Heart left ventricle (tissue), 16 donors: ENCODE measurements at regions not wholly inside any gene's neighbourhood (a gene's known extent, or its start where the extent isn't known, plus 50 kb on each side); places are given as distances from the start of the nearest gene placed in this dataset.

Experiments
- ATAC-seq, 4 donors: fragments of 200-7000 bp; cut with Tn5 transposase; one replicate each; pipeline ENCODE4 v1.9.1; 2020 to 2022; ENCODE audit warnings: moderate library complexity in 4 of 4, mild to moderate bottlenecking in 3 of 4, moderate number of reproducible peaks in 1 of 4
- DNase-seq, 5 donors: peaks; one replicate each; pipeline ENCODE4 v3.0.0-alpha.2; 2020
- H3K27ac ChIP-seq, 12 donors: fragments of 200-600 bp; sonication (generic) in 4 of 12; one replicate each; pipeline versions ENCODE4 v1.5.0 to v1.8.0; 2016 to 2022; ENCODE audit warnings: mild to moderate bottlenecking in 2 of 12
- H3K27me3 ChIP-seq, 9 donors: fragments of 200-600 bp; sonication (generic) in 2 of 9; one replicate each; pipeline versions ENCODE4 v1.5.1 to v1.8.0; 2016 to 2022; ENCODE audit warnings: mild to moderate bottlenecking in 3 of 9
- H3K36me3 ChIP-seq, 9 donors: fragments of 200-600 bp; sonication (generic) in 2 of 9; one replicate each; pipeline versions ENCODE4 v1.5.0 to v1.8.0; 2018 to 2022; ENCODE audit warnings: mild to moderate bottlenecking in 2 of 9
- H3K4me1 ChIP-seq, 12 donors: fragments of 200-600 bp; sonication (generic) in 4 of 12; one replicate each; pipeline versions ENCODE4 v1.5.0 to v1.8.0; 2016 to 2022; ENCODE audit warnings: mild to moderate bottlenecking in 3 of 12
- H3K4me3 ChIP-seq, 12 donors: fragments of 200-600 bp; sonication (generic) in 4 of 12; one replicate each; pipeline versions ENCODE4 v1.5.0 to v1.8.0; 2017 to 2022; ENCODE audit warnings: mild to moderate bottlenecking in 9 of 12, moderate library complexity in 4 of 12
- H3K9me3 ChIP-seq, 12 donors: fragments of 200-600 bp; sonication (generic) in 4 of 12; one replicate each; pipeline versions ENCODE4 v1.5.0 to v1.8.0; 2016 to 2022; ENCODE audit warnings: mild to moderate bottlenecking in 1 of 12
- POLR2A ChIP-seq, 2 donors: fragments of 450-650 bp; IDR thresholded peaks; one replicate each; pipeline ENCODE4 v1.6.1; 2017; ENCODE audit warnings: antibody characterized with exemption in 2 of 2, mild to moderate bottlenecking in 2 of 2, moderate library complexity in 2 of 2
- WGBS, 4 donors: extraction: QIAGEN DNeasy Blood & Tissue Kit in 2 of 4; methylation state at CpG; one replicate each; pipeline versions ENCODE4 v1.1.5 to v1.1.7; 2013 to 2018; 5-methylcytosine and 5-hydroxymethylcytosine counted together
- intact Hi-C, 10 donors: fragments of 100-400 bp; cut with DNase I; formaldehyde crosslinking; loops; one replicate each; pipeline versions ENCODE4 v1.11.1 to v1.14.2; 2022
- TF ChIP-seq, protein P1 (sequence below), 12 donors: fragments of 200-600 bp; sonication (generic) in 4 of 12; IDR thresholded peaks; one replicate each; pipeline versions ENCODE4 v1.5.0 to v1.8.0; 2018 to 2022; ENCODE audit warnings: antibody characterized with exemption in 12 of 12, mild to moderate bottlenecking in 5 of 12
- donor health status: ischemic (EF 13 %, LVEDD 7.1; RV severe dilation, severe dysfunction).
- donor health status: healthy with polysubstance abuse.
- donor health status: DM: no; HTN: yes; CAD: no.
- donor health status: DM: no; HTN: no; CAD: no.
- donor health status: ischemic (EF 25% LVEDD 6.9; RV normal size, moderate dysfunction).
- donor health status: ischemic (EF 25% LVEDD 5.7; RV mildly dilated, moderate dysfunction).
- donor health status: healthy.
- donor health status: DM: yes; HTN: yes; CAD: no.
- donor health status: ischemic (EF 35%, LVEDD 5.7; RV mildly dilated, moderate dysfunction).
- donor health status: nonischemic (EF 11% LVEDD 7.7; RV severe dilation, severe dysfunction).
- donor health status: DM: yes; HTN: yes; CAD: no.
- donor health status: PGD.
- donor health status: ischemic (EF 29% LVEDD 5.4; RV normal size, mild dysfunction).
- donor health status: nonischemic (EF 23%, LVEDD 6.1; RV moderate dilation, normal function).

GRCh38 chr4:34790131-34790530, 1454.2 kb downstream of the ARAP2 start:
- ATAC-seq (no peak), DNase-seq (no peak)
- 50 to 57% (median 53%) methylated on average over 2 of the region's 2 CpGs for WGBS, 4 donors
- Histone ChIP-seq H3K27me3 (no peaks in the 10 kb centered on the region), H3K4me3 (no peak overlapping the region), H3K4me1 (no peaks in the 10 kb centered on the region), H3K9me3 (peaks cover 0 to 25% (median 0%) of the 10 kb centered on the region in 12 donors), H3K27ac (no peak overlapping the region), H3K36me3 (no peaks in the 10 kb centered on the region)
- TF ChIP-seq POLR2A (IDR thresholded peaks at IDR 0.05), result no peak
- TF ChIP-seq, protein P1, sequence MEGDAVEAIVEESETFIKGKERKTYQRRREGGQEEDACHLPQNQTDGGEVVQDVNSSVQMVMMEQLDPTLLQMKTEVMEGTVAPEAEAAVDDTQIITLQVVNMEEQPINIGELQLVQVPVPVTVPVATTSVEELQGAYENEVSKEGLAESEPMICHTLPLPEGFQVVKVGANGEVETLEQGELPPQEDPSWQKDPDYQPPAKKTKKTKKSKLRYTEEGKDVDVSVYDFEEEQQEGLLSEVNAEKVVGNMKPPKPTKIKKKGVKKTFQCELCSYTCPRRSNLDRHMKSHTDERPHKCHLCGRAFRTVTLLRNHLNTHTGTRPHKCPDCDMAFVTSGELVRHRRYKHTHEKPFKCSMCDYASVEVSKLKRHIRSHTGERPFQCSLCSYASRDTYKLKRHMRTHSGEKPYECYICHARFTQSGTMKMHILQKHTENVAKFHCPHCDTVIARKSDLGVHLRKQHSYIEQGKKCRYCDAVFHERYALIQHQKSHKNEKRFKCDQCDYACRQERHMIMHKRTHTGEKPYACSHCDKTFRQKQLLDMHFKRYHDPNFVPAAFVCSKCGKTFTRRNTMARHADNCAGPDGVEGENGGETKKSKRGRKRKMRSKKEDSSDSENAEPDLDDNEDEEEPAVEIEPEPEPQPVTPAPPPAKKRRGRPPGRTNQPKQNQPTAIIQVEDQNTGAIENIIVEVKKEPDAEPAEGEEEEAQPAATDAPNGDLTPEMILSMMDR (IDR thresholded peaks at IDR 0.05), result no peak
- intact Hi-C loops, result no loop called here

DNA sequence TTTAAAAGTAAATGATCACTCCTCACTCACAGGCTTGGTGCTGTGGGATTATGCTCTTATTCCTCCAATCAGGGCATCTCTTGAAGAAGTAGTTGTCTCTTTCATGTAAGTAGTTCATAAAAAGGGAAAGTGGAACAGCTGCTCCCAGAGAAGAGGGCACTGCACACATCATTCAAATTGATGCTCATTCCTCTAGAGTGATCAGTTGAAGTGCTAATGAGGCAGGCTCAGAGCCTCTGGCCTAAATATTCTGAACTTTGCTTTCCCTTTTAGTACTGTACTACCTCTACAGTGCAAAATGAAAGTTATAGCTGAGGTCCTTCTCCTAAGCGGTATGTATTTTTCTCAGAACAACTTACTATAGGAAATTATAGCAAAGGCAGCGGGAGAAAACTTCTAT, 1453.1 kb downstream of the ARAP2 start:
- ATAC-seq (no peak), DNase-seq (no peak)
- TF ChIP-seq, protein P1 (IDR thresholded peaks at IDR 0.05), result no peak
- no peaks in the 10 kb centered on the region for H3K36me3 ChIP-seq
- H3K27ac ChIP-seq, result no peak overlapping the region
- no peaks in the 10 kb centered on the region for H3K4me1 ChIP-seq
- H3K9me3 ChIP-seq, result peaks cover 0 to 26% (median 0%) of the 10 kb centered on the region in 12 donors
- H3K4me3 ChIP-seq, result no peak overlapping the region
- 74 to 93% (median 83%) methylated on average over 2 of the region's 2 CpGs for WGBS, 4 donors
- H3K27me3 ChIP-seq, result no peaks in the 10 kb centered on the region
- intact Hi-C loops, result no loop called here

DNA sequence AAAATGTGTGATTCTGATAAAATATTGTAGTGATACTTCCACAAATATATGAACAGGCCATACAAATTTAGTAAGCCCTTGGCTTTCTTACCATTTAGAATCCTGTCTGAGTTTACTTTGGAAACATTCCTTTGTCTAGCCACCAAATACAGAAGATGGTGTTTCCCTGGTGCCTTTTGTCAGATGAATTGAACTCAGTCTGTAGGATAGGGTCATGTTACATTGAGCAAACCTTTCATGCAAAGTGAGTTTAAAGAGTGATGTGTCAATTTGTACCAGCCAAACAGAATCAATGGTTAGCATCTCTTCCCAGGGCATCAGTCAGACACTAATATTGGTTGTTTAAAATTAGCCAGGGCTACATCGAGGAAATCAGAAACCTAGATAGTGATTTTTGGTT, 1443.4 kb downstream of the ARAP2 start:
- intact Hi-C loops, result no loop called here
- Histone ChIP-seq H3K27ac (no peak overlapping the region), H3K27me3 (no peaks in the 10 kb centered on the region), H3K4me1 (no peaks in the 10 kb centered on the region), H3K36me3 (no peaks in the 10 kb centered on the region), H3K9me3 (no peaks in the 10 kb centered on the region), H3K4me3 (no peak overlapping the region)
- TF ChIP-seq, protein P1 (IDR thresholded peaks at IDR 0.05), result no peak
- TF ChIP-seq POLR2A (IDR thresholded peaks at IDR 0.05), result no peak
- 80 to 92% (median 83%) methylated on average over 1 of the region's 1 CpG for WGBS, 4 donors
- no peak for ATAC-seq
- DNase-seq, result no peak

DNA sequence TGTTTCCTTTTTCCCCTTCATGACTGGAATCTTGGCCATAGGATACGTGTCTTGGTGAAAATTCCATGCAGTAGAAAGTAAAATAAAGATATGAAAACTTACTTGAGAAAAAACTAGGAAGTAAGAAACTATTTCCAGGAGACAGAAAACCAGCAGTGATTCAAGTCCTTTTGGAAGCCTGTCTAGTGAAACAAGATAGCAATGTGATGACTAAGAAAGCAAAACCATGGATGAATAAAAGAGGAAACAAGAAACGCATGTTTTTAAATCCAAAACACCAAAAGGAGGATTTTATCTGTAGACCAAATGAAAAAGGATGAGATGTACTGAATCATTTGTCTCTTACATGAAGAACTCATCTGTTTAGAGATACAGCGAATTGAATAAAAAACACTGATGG, 1430.0 kb downstream of the ARAP2 start:
- Histone ChIP-seq H3K27me3 (no peaks in the 10 kb centered on the region), H3K9me3 (peaks cover 0 to 7% (median 0%) of the 10 kb centered on the region in 12 donors), H3K4me1 (no peaks in the 10 kb centered on the region), H3K27ac (no peak overlapping the region), H3K4me3 (no peak overlapping the region), H3K36me3 (no peaks in the 10 kb centered on the region)
- intact Hi-C loops, result no loop called here
- TF ChIP-seq, protein P1 (IDR thresholded peaks at IDR 0.05), result no peak
- TF ChIP-seq POLR2A (IDR thresholded peaks at IDR 0.05), result no peak
- WGBS, 4 donors, result 58 to 70% (median 65%) methylated on average over 3 of the region's 3 CpGs
- ATAC-seq, result no peak
- DNase-seq, result no peak
